ENCODE measurements at regions not wholly inside any gene's neighbourhood (a gene's known extent, or its start where the extent isn't known, plus 50 kb on each side); places are given as distances from the start of the nearest gene placed in this dataset.
A peak's percentile ranks its signal among the peaks of the same experiment; 100 is the strongest.

GRCh38 chr11:8805296-8805695 is 105.7 kb upstream of the AKIP1 start:
- Mint-ChIP-seq H3K9me3 (no peaks in the 10 kb centered on the region), H3K4me3 (no peak overlapping the region), H3K27me3 (peaks cover 3% of the 10 kb centered on the region), H3K4me1 (peaks cover 4% of the 10 kb centered on the region), H3K27ac (no peak overlapping the region), H3K36me3 (no peaks in the 10 kb centered on the region)

- Mint-ChIP-seq H3K27me3 (peaks cover 6% of the 10 kb centered on the region), H3K4me1 (peaks cover 10% of the 10 kb centered on the region), H3K4me3 (no peak overlapping the region), H3K27ac (no peak overlapping the region), H3K9me3 (no peaks in the 10 kb centered on the region), H3K36me3 (no peaks in the 10 kb centered on the region)
These were observed 104.0 kb upstream of the AKIP1 start for GRCh38 chr11:8806974-8807373.

- Mint-ChIP-seq H3K4me3 (no peak overlapping the region), H3K9me3 (no peaks in the 10 kb centered on the region), H3K27me3 (peaks cover 6% of the 10 kb centered on the region), H3K4me1 (peaks cover 10% of the 10 kb centered on the region), H3K36me3 (no peaks in the 10 kb centered on the region), H3K27ac (no peak overlapping the region)
These were observed 103.3 kb upstream of the AKIP1 start for GRCh38 chr11:8807544-8808225.

GRCh38 chr11:8808226-8808585 is 102.8 kb upstream of the AKIP1 start:
- peaks cover 6% of the 10 kb centered on the region for H3K27me3 Mint-ChIP-seq
- no peak overlapping the region for H3K4me3 Mint-ChIP-seq
- no peak overlapping the region for H3K27ac Mint-ChIP-seq
- H3K36me3 Mint-ChIP-seq, result no peaks in the 10 kb centered on the region
- H3K4me1 Mint-ChIP-seq, result peaks cover 10% of the 10 kb centered on the region
- no peaks in the 10 kb centered on the region for H3K9me3 Mint-ChIP-seq

- H3K27me3 Mint-ChIP-seq, result peaks cover 6% of the 10 kb centered on the region
- no peaks in the 10 kb centered on the region for H3K9me3 Mint-ChIP-seq
- no peak overlapping the region for H3K4me3 Mint-ChIP-seq
- H3K27ac Mint-ChIP-seq, result no peak overlapping the region
- H3K36me3 Mint-ChIP-seq, result no peaks in the 10 kb centered on the region
- H3K4me1 Mint-ChIP-seq, result peaks cover 10% of the 10 kb centered on the region
These were observed 101.6 kb upstream of the AKIP1 start for GRCh38 chr11:8809241-8809938.

- peaks cover 6% of the 10 kb centered on the region for H3K27me3 Mint-ChIP-seq
- no peaks in the 10 kb centered on the region for H3K9me3 Mint-ChIP-seq
- H3K27ac Mint-ChIP-seq, result no peak overlapping the region
- no peaks in the 10 kb centered on the region for H3K36me3 Mint-ChIP-seq
- H3K4me1 Mint-ChIP-seq, result peaks cover 10% of the 10 kb centered on the region
- H3K4me3 Mint-ChIP-seq, result no peak overlapping the region
These were observed 101.0 kb upstream of the AKIP1 start for GRCh38 chr11:8809939-8810539.

- H3K9me3 Mint-ChIP-seq, result no peaks in the 10 kb centered on the region
- H3K27ac Mint-ChIP-seq, result no peak overlapping the region
- H3K4me3 Mint-ChIP-seq, result peak overlapping the region; percentile 55
These were observed 100.3 kb upstream of the AKIP1 start for GRCh38 chr11:8810540-8811301.

GRCh38 chr11:8811571-8811970 is 99.4 kb upstream of the AKIP1 start:
- H3K9me3 Mint-ChIP-seq, result no peaks in the 10 kb centered on the region
- no peak overlapping the region for H3K27ac Mint-ChIP-seq
- H3K36me3 Mint-ChIP-seq, result no peaks in the 10 kb centered on the region
- H3K27me3 Mint-ChIP-seq, result peaks cover 6% of the 10 kb centered on the region
- no peak overlapping the region for H3K4me3 Mint-ChIP-seq
- H3K4me1 Mint-ChIP-seq, result peaks cover 10% of the 10 kb centered on the region

More at GRCh38 chr11:8810540-8811301, 100.3 kb upstream of the AKIP1 start:
- Mint-ChIP-seq H3K27me3 (peaks cover 6% of the 10 kb centered on the region), H3K4me1 (peaks cover 10% of the 10 kb centered on the region), H3K36me3 (no peaks in the 10 kb centered on the region)

GRCh38 chr11:8812438-8812837 is 98.6 kb upstream of the AKIP1 start:
- Mint-ChIP-seq H3K36me3 (no peaks in the 10 kb centered on the region), H3K27me3 (peaks cover 6% of the 10 kb centered on the region), H3K9me3 (no peaks in the 10 kb centered on the region), H3K27ac (no peak overlapping the region), H3K4me3 (no peak overlapping the region), H3K4me1 (peaks cover 10% of the 10 kb centered on the region)

GRCh38 chr11:8813658-8814057 is 97.3 kb upstream of the AKIP1 start:
- Mint-ChIP-seq H3K27me3 (peaks cover 9% of the 10 kb centered on the region), H3K9me3 (no peaks in the 10 kb centered on the region), H3K4me1 (peaks cover 10% of the 10 kb centered on the region), H3K27ac (no peak overlapping the region), H3K4me3 (no peak overlapping the region), H3K36me3 (no peaks in the 10 kb centered on the region)

GRCh38 chr11:8814209-8814922 is 96.6 kb upstream of the AKIP1 start:
- Mint-ChIP-seq H3K36me3 (no peaks in the 10 kb centered on the region), H3K4me3 (no peak overlapping the region), H3K27ac (no peak overlapping the region), H3K9me3 (no peaks in the 10 kb centered on the region), H3K4me1 (peaks cover 10% of the 10 kb centered on the region), H3K27me3 (peaks cover 9% of the 10 kb centered on the region)

GRCh38 chr11:8814923-8815240 is 96.1 kb upstream of the AKIP1 start:
- H3K9me3 Mint-ChIP-seq, result no peaks in the 10 kb centered on the region
- no peak overlapping the region for H3K4me3 Mint-ChIP-seq

GRCh38 chr11:8818421-8818820 is 92.6 kb upstream of the AKIP1 start:
- Mint-ChIP-seq H3K36me3 (no peaks in the 10 kb centered on the region), H3K4me1 (no peaks in the 10 kb centered on the region), H3K9me3 (no peaks in the 10 kb centered on the region), H3K4me3 (no peak overlapping the region), H3K27ac (no peak overlapping the region), H3K27me3 (peaks cover 3% of the 10 kb centered on the region)

More at GRCh38 chr11:8814923-8815240, 96.1 kb upstream of the AKIP1 start:
- H3K4me1 Mint-ChIP-seq, result peaks cover 10% of the 10 kb centered on the region
- no peak overlapping the region for H3K27ac Mint-ChIP-seq
- H3K27me3 Mint-ChIP-seq, result peaks cover 6% of the 10 kb centered on the region
- H3K36me3 Mint-ChIP-seq, result no peaks in the 10 kb centered on the region

- H3K4me1 Mint-ChIP-seq, result no peaks in the 10 kb centered on the region
These were observed 90.6 kb upstream of the AKIP1 start for GRCh38 chr11:8820401-8820800.

GRCh38 chr11:8822469-8822868 is 88.5 kb upstream of the AKIP1 start:
- Mint-ChIP-seq H3K36me3 (no peaks in the 10 kb centered on the region), H3K4me1 (no peaks in the 10 kb centered on the region), H3K9me3 (no peaks in the 10 kb centered on the region), H3K27ac (no peak overlapping the region), H3K4me3 (no peak overlapping the region), H3K27me3 (peaks cover 6% of the 10 kb centered on the region)

More at GRCh38 chr11:8820401-8820800, 90.6 kb upstream of the AKIP1 start:
- Mint-ChIP-seq H3K9me3 (no peaks in the 10 kb centered on the region), H3K27ac (no peak overlapping the region), H3K4me3 (no peak overlapping the region), H3K27me3 (peaks cover 4% of the 10 kb centered on the region), H3K36me3 (no peaks in the 10 kb centered on the region)

Data from activated naive CD4-positive, alpha-beta T cell treated with anti-CD3 and anti-CD28 coated beads, Interleukin-2, amount 50 U/mL, for 24 hours (primary cell).